Vagina (tissue), 2 donors: ENCODE measurements at regions not wholly inside any gene's neighbourhood (a gene's known extent, or its start where the extent isn't known, plus 50 kb on each side); places are given as distances from the start of the nearest gene placed in this dataset.

ENCODE experiments used
- CTCF ChIP-seq, 3 experiments: fragments of 450-650 bp in 2 of 3; fragments of 200-600 bp in 1 of 3; sonication (generic) in 1 of 3; IDR thresholded peaks; one replicate each; pipeline ENCODE4 v1.5.1; 2017 to 2019; ENCODE audit warnings: antibody characterized with exemption in 3 of 3, mild to moderate bottlenecking in 2 of 3, moderate library complexity in 2 of 3
- POLR2A ChIP-seq, 2 donors: fragments of 450-650 bp; IDR thresholded peaks; one replicate each; pipeline ENCODE4 v1.6.1; 2017; ENCODE audit warnings: antibody characterized with exemption in 2 of 2, mild to moderate bottlenecking in 2 of 2, moderate library complexity in 2 of 2
- POLR2AphosphoS5 ChIP-seq, 2 donors: sonication (generic); formaldehyde crosslinking; IDR thresholded peaks; one replicate each; pipeline ENCODE4 v1.9.0; 2017; ENCODE audit warnings: antibody characterized with exemption in 2 of 2, mild to moderate bottlenecking in 2 of 2, low read depth in 1 of 2; ENCODE audit not compliant: insufficient read depth in 1 of 2

- no peak for TF ChIP-seq CTCF (IDR thresholded peaks at IDR 0.05)
- no peak for TF ChIP-seq POLR2A (IDR thresholded peaks at IDR 0.05)
- TF ChIP-seq POLR2AphosphoS5 (IDR thresholded peaks at IDR 0.05; ENCODE audit: insufficient read depth in 1 of 2, low read depth in 1 of 2): no peak
These were observed 164.6 kb upstream of the CCDC54 start for GRCh38 chr3:107212618-107213017.
